Lower leg skin (tissue), 3 donors: ENCODE measurements at regions not wholly inside any gene's neighbourhood (a gene's known extent, or its start where the extent isn't known, plus 50 kb on each side); places are given as distances from the start of the nearest gene placed in this dataset.

Experiments used
- CTCF ChIP-seq, 3 donors: fragments of 450-650 bp; IDR thresholded peaks; one replicate each; pipeline ENCODE4 v1.5.1; 2016; ENCODE audit warnings: antibody characterized with exemption in 3 of 3, mild to moderate bottlenecking in 3 of 3, moderate library complexity in 2 of 3
- POLR2A ChIP-seq, 2 donors: fragments of 450-650 bp; IDR thresholded peaks; one replicate each; pipeline ENCODE4 v1.6.1; 2016 to 2017; ENCODE audit warnings: antibody characterized with exemption in 2 of 2, mild to moderate bottlenecking in 1 of 2, moderate library complexity in 1 of 2

- TF ChIP-seq CTCF (IDR thresholded peaks at IDR 0.05), result no peak
- TF ChIP-seq POLR2A (IDR thresholded peaks at IDR 0.05), result no peak
Measured at GRCh38 chr17:77736199-77736585, 222.3 kb upstream of the TNRC6C start.
